DMS 273 treated with DMSO at 0.1 percent for 48 hours (cell line): ENCODE measurements at regions not wholly inside any gene's neighbourhood (a gene's known extent, or its start where the extent isn't known, plus 50 kb on each side); places are given as distances from the start of the nearest gene placed in this dataset.

Experiments
- DNase-seq: peaks from one replicate; lab custom pipeline; 2025; lab: John Stamatoyannopoulos, UW

DNA sequence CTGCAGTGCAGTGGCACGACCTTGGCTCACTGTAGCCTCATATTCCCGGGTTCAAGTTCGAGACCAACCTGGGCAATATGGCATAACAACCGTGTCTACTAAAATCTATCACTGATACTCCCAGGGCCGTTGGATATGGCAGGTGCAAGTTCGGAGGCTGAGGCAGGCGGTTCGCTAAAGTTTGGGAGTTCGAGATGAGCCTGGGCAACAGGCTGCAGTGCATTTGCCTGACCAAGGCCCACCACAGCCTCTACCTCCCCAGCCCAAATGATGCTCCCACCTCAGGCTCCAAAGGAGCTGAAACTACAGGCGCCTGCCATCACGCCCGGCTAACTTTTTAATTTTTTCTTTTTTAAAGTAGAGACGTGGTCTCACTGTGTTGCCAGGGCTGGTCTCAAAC is 177.1 kb upstream of the ALG10B start:
- DNase-seq: no peak

DNA sequence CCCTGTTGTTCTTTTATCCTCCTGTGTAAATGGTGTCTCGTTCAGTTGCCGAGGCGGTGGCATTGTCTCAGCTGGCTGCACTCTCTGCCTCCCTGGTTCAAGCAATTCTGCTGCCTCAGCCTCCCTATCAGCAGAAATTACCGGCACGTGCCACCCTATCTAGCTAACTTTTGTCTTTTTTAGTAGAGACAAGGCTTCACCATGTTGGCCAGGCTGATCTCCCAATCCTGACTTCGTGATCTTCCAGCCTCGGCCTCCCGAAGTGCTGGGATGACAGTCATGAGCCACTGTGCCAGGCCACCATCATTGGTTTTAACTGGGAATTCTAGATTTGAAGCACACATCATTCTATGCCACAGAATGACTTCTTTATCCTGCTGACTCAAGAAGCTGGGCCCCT is 175.3 kb upstream of the ALG10B start:
- DNase-seq: no peak

DNA sequence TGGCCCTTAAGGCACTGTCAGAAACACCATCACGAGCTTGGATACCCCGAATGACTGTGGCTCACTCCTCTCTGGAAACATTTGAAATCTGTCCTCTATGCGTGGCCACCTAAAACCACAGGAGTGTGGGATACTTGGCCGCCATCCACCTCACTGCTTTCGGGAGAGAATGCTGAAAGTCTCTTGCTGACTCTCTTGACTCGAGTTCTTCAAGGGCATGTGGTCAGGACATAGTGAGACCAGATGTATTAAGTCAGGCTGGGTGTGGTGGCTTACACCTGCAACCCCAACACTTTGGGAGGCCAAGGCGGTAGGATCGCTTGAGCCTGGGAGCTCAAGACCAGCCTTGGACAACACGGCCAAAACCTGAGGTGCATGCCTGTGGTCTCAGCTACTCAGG is 174.7 kb upstream of the ALG10B start:
- DNase-seq: no peak

DNA sequence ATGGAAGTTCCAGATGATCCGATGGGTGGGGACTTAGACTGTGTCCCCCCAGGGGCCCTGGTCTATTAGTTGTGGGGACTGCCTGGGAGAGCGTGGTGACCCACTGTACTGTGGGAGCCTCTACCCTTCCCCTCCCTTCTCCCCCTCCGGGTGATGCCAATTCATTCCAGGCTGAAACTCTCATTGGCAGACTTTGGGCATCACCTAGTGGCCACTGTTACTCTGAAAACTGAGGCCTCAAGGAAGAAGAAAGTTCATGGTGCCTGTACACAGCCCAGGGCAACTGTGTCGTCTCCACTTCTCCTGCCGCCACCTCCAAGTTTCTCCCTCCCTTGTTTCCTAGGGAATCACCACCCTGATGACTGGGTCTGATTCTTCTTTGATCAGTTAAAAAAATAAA is 173.6 kb upstream of the ALG10B start:
- DNase-seq: no peak

DNA sequence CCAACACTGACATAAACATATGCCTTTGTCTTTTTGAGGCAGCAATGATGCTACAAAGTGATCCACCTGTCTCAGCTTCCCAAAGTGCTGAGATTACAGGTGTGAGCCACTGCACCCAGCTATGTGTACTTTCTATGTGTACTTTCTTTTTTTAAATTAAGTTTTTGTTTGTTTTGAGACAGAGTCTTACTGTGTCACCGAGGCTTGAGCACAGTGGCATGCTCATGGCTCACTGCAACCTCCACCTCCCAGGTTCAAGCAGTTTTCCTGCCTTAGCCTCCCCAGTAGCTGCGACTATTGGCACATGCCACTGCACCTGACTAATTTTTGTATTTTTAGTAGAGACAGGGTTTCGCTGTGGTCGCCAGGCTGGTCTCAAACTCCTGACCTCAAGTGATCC is 172.5 kb upstream of the ALG10B start:
- no peak for DNase-seq

DNA sequence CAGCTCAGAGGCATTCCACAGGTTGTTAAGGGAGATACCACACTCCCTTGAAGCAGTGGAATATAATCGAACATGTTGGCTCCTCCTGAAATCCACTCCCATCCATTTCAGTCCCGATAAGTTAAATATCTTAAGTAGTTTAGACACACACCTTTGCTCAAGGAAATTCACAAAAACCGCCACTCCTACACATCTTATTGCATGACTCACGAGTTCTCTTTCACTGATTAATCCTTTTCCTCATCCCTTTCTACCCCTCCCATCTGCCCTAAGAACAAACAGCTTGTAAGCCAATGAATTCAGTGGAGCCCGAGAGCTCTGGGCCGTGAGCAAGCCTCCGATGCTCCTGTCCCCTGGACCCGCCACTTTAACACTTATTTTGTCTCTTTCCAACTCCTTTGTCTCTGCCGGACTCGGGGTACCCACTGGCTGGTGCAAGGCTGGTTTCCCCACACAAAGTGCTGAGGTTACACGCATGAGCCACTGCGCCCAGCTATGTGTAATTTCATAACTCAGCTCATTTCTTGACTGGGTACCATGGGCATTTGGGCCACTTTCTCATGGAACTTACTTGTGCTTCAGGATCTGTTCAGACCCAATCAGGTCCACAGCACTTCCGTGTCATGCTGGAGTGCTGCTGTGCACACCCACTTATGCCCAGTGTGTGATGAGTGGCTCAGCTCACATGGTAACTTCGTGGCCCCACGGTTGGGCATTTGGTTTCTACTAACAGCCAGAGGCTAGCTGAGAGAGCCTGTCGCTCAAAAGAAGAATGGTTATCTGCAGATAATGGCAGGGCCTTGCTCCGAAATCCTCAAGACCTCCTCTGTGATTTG is 171.8 kb upstream of the ALG10B start:
- no peak for DNase-seq

DNA sequence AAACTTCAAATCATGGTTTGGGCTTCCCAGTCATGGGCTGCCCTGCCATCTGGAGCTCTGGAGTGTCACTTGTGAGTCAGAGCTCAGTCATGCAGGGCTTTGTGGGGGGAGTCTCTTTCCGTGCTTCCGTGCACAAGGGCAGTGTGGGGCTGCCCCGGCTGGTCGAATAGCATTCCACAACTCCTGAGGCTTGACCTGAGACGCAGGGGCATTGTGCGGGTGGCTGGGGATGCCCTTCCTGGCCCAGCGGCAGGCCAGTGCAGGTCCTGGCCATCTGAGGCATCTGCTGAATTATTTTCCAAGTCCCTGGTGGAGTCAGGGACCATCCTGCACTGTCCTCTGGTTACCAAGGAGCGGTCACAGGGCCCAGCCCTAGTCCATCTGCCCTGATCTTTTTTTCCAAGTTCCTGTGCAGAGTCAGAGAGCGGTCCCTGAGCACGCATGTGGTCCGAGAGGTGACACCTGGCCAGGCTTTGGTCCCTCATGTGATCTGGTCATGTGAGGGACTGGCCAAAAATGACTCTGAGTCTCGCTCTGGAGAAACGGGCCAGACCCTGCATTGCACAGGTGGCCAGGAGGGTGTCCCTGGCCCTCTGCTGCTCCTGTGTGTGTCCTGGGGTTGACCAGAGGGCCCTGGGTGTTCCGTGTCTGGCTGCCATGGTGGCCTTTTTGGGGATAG is 167.0 kb upstream of the ALG10B start:
- DNase-seq: no peak

DNA sequence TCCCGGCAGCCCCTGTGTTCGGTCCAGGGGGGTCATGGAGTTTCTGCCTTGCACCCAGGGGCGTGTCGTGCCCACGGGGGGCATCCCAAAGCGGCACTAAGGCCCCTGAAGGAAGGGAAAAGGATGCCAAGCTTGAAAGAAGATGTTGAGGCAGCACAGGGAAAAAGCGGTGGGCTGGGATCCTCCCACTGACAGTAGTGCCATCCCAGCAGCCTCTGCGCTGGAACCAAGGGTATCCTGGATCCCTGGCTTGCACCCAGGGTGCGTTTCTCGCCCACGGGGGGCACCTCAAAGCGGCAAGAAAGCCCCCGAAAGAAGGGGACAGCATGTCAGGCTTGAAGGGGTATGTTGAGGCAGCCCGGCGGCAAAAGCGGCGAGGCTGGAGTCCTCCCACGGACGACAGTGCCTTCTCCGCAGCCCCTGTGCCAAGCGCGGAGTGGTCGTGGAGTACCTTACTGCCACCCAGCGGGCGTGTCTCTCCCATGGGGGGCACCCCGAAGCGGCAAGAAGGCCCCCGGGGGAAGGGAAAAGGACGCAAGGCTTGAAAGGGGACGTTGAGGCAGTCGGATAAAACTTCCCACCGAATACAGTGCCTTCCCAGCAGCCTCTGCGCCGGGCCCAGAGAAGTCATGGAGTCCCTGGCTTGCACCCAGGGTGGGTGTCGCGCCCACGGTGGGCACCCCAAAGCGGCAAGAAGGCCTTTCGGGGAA is 164.4 kb upstream of the ALG10B start:
- no peak for DNase-seq

DNA sequence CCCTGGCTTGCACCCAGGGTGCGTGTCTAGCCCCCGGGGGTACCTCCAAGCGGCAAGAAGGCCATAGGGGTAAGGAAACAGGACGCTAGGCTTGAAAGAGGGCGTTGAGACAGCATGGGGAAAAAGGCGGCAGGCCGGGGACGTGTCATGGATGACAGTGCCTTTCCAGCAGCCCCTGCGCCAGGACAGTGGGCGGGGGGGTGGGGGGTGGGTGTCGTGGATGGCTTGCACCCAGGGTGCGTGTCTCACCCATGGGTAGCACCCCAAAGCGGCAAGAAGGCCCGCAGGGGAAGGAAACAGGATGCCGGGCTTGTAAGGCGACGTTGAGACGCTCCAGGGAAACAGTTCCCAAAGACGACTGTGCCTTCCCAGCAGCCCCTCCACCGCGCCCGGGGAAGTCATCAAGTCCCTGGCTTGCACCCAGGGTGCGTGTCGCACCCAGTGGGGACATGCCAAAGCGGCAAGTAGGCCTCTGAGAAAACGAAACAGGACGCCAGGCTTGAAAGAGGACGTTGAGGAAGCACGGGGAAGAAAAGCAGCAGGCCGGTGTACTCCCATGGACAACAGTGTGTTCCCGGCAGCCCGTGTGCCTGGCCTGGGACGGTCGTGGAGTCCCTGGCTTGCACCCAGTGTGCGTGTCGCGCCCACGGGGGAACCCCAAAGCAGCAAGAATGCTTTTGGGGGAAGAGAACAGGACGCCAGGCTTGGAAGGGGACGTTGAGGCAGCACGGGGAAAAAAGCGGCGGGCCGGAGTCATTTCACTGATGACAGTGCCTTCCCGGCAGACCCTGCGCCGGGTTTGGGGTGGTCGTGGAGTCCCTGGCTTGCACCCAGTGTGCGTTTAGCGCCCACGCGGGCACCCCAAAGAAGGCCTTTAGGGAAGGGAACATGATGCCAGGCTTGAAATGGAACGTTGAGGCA is 163.5 kb upstream of the ALG10B start:
- no peak for DNase-seq

DNA sequence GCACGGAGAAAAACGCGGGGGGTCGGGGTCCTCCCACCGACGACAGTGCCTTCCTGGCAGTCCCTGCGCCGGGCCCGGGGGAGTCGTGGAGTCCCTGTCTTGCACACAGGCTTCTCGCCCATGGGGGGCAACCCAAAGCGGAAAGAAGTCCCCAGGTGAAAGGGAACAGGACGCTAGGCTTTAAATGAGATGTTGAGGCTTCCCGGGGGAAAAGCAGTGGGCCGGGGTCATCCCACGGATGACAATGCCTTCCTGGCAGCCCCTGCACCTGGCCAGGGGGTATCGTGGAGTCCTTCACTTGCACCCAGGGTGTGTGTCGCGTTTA is 162.9 kb upstream of the ALG10B start:
- DNase-seq: no peak

DNA sequence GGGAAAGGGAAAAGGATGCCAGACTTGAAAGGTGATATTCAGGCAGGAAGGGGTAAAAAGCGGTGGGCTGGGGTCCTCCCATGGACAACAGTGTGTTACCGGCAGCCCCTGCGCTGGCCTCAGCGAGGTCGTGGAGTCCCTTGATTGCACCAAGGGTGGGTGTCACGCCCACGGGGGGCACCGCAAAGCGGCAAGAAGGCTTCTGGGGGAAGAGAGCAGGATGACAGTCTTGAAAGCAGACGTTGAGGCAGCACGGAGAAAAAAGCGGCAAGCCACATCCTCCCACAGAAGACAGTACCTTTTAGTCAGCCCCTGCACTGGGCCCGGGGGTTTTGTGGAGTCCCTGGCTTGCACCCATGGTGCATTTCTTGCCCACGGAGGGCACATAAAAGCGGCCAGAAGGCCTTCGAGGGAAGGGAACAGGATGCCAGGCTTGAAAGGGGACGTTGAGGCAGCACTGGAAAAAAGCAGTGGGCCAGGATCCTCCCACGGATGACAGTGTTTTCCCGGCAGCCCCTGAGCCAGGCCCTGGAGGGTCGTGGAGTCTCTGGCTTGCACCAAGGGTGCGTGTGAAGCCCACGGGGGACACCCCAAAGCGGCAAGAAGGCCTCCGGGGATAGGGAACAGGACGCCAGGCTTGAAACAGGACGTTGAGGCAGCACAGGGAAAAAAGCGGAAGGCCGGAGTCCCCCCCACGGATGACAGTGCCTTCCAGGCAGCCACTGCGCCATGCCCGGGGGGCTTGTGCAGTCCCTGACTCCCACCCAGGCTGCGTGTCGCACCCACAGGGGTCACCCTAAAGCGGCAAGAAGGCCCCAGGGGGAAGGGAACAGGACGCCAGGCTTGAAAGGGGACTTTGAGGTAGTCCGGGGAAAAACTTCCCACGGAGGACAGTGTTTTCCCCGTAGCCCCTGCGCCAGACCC is 162.2 kb upstream of the ALG10B start:
- DNase-seq: no peak

DNA sequence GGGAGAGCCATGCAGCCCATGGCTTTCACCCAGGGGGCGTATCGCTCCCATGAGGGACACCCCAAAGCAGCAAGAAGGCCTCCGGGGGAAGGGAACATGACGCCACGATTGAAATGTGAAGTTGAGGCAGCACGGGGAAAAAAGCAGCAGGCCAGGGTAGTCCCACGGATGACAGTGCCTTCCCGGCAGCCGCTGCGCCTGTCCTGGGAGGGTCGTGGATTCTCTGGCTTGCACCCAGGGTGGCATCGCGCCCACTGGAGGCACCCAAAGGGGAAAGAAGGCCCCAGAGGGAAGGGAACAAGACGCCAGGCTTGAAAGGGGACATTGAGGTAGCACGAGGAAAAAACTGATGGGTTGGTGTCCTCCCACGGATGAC is 161.6 kb upstream of the ALG10B start:
- no peak for DNase-seq

DNA sequence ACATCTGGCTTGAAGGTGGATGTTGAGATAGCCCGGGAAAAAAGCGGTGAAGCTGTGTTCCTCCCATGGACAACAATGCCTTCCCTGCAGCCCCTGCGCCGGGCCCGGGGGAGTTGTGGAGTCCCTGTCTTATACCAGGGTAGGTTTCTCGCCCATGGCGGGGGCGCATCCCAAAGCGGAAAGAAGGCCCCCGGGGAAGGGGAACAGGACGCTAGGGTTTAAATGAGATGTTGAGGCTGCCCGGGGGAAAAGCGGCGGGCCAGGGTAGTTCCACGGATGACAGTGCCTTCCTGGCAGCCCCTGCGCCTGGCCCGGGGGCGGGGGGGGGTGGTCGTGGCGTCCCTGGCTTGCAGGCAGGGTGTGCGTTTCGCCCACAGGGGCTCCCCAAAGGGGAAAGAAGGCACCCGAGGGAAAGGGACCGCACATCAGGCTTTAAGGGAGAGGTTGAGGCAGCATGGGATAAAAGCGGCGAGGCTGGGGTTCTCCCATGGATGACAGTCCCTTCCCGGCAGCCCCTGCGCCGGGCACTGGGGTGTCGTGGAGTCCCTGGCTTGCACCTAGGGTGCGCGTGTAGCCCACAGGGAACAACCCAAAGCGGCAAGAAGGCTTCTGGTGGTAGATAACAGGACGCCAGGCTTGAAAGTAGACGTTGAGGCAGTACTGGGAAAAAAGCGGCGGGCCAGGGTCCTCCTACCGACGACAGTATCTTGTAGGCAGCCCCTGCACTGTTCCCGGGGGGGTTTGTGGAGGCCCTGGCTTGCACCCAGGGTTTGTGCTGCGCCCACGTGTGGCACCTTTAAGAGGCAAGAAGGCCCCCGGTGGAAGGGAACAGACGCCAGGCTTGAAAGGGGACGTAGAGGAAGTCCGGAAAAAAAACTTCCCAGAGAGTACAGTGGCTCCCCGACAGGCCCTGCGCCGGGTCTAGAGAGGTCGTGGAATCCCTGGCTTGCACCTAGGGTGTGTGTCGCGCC is 160.8 kb upstream of the ALG10B start:
- no peak for DNase-seq

DNA sequence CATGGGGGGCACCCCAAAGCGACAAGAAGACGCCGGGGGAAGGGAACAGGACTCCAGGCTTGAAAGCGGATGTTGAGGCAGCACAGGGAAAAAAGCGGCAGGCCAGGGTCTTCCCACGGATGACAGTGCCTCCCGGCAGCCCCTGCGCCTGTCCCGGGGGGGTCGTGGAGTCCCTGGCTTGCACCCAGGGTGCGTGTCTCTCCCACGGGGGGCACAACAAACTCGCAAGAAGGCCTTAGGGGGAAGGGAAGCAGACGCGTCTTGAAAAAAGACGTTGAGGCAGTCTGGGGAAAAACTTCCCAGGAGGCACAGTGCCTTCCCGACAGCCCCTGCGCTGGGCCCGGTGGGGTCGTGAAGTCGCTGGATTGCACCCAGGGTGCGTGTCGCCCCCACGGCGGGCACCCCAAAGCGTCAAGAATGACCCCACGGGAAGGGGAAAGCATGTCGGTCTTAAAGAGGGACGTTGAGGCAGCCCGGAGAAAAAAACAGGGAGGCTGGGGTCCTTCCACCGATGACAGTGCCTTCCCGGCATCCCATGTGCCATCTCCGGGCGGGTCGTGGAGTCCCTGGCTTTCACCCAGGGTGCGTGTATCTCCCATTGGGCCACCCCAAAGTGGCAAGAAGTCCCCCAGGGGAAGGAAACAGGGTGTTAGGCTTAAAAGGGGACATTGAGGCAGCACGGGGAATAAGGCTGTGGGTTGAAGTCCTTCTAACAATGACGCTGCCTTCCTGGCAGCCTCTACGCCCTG is 159.9 kb upstream of the ALG10B start:
- no peak for DNase-seq

DNA sequence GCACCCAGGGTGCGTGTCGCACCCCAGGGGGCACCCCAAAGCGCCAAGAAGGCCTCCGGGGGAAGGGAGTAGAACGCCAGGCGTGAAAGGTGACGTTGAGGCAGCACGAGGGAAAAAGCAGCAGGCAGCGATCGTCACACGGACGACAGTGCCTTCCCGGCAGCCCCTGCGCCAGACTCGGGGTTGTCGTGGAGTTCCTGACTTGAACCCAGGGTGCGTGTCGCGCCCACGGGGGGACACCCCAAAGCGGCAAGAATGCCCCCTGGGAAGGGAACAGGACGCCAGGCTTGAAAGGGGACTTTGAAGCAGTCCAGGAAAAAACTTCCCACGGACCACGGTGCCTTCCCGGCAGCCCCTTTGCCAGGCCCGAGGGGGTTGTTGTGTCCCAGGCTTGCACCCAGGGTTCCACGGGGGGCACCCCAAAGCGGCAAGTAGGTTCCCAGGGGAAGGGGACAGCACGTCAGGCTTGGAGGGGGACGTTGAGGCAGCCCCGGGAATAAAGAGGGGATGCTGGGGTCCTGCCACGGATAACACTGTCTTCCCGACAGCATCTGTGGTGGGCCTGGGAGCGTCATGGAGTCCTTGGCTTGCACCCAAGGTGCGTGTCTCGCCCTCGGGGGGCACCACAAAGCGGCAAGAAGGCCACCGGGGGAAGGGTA is 159.2 kb upstream of the ALG10B start:
- DNase-seq: no peak

DNA sequence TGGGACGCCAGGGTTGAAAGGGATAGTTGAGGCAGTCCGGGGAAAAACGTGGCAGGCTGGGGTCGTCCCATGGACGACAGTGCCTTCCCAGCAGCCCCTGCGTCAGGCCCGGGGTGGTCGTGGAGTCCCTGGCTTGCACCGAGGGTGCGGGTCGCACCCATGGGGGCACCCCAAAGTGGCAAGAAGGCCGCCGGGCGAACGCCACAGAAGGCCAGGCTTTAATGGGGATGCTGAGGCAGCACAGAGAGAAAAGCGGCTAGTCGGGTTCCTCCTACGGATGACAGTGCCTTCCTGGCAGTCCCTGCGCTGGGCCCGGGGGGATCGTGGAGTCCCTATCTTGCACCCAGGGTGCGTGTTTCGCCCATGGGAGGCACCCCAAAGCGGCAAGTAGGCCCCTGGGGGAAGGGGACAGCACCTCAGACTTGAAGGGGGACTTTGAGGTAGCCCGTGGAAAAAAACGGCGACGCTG is 158.6 kb upstream of the ALG10B start:
- no peak for DNase-seq

DNA sequence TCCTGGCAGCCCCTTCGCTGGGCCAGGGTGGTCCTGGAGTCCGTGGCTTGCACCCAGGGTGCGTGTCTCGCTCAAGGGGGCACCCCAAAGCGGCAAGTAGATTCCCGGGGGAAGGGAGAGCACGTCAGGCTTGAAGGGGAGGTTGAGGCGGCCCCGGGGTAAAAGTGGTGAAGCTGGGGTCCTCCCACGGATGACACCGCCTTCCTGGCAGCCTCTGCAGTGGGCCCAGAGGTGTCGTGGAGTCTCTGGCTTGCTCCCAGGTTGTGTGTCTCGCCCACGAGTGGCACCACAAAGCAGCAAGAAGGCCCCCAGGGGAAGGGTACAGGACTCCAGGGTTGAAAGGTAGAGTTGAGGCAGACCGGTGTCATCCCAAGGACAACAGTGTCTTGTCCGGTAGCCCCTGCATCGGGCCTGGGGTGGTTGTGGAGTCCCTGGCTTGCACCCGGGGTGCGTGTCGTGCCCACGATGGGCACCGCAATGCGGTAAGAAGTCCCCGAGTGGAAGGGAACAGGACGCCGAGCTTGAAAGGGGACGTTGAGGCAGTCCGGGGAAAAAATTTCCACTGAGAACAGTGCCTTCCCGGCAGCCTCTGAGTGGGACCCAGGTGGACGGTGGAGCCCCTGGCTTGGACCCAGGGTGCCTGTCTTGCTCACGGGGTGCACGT is 158.0 kb upstream of the ALG10B start:
- no peak for DNase-seq

DNA sequence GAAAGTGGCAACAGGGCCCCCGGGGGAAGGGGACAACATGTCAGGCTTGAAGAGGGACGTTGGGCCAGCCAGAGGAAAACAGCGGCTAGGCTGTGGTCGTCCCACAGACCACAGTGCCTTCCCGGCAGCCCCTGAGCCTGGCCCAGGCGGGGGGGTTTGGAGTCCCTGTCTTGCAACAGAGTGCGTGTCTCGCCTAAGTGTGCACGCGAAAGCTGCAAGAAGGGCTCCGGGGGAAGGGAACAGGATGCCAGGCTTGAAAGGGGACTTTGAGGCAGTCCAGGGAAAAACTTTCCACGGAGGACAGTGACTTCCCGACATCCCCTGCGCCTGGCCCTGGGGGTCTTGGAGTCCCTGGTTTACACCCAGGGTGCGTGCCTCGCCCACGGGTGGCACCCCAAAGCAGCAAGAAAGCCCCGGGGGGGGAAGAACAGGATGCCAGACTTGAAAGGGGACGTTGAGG is 157.5 kb upstream of the ALG10B start:
- no peak for DNase-seq
